ENCODE measurements at regions not wholly inside any gene's neighbourhood (a gene's known extent, or its start where the extent isn't known, plus 50 kb on each side); places are given as distances from the start of the nearest gene placed in this dataset.

DNA sequence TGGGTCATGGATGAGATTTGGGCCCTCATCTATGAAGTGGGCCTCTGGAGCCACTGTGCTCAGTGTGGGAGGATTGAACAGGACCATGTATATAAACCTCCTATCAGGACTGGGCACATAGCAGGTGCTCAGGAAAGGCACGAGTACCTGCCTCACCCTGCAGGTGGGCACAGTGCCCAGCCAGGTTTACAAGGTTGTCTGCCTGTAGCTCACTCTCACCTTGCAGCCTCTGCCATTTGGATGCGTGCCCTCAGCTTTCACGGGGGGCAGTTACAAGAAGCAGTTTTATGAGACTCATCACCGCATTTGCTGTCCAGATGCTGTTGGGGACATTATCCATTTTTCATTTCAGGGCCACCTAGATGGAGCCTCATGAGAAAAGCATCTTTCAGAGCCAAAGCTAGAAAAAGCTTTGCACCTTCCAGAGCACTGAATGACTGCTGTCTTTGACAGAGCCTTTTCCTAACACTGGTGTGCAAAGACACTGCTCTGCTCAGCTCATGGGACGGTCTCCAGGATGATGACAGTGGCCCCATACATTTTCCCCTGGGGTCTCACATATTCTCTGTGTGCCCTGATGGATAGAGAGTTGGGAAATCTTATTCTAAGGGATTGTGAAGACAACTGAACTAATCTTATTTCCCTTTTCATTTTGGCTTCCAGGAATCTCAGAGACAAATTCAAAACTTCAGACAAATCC lies 327.5 kb upstream of the RTL1 start:
- Mint-ChIP-seq H3K4me1 (ENCODE audit: low read depth) (no peaks in the 10 kb centered on the region), H3K27me3 (peaks cover 2% of the 10 kb centered on the region), H3K27ac (no peak overlapping the region), H3K9me3 (ENCODE audit: low read depth) (no peaks in the 10 kb centered on the region), H3K36me3 (no peaks in the 10 kb centered on the region), H3K4me3 (no peak overlapping the region)

DNA sequence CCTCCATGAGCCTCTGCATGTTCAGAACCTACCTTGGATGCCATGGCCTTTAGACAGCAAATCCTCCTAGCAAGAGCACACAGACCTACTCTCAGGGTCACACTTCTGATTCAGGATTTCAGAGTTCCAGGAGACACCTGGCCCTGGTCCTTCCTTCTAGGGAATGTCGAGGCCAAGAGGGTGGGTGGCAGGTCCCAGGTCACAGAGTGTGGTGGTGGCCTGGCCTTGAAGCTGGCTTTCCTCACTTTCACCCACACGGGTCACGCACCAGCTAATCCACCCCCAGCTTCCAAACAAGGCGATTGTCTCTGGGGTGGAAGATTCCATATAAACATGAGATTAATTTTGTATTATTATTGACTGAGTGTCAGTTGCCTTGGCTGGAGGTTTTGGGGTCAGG lies 328.3 kb upstream of the RTL1 start:
- Mint-ChIP-seq H3K4me1 (ENCODE audit: low read depth) (no peaks in the 10 kb centered on the region), H3K27ac (no peak overlapping the region), H3K36me3 (no peaks in the 10 kb centered on the region), H3K9me3 (ENCODE audit: low read depth) (no peaks in the 10 kb centered on the region), H3K4me3 (no peak overlapping the region), H3K27me3 (peaks cover 2% of the 10 kb centered on the region)

DNA sequence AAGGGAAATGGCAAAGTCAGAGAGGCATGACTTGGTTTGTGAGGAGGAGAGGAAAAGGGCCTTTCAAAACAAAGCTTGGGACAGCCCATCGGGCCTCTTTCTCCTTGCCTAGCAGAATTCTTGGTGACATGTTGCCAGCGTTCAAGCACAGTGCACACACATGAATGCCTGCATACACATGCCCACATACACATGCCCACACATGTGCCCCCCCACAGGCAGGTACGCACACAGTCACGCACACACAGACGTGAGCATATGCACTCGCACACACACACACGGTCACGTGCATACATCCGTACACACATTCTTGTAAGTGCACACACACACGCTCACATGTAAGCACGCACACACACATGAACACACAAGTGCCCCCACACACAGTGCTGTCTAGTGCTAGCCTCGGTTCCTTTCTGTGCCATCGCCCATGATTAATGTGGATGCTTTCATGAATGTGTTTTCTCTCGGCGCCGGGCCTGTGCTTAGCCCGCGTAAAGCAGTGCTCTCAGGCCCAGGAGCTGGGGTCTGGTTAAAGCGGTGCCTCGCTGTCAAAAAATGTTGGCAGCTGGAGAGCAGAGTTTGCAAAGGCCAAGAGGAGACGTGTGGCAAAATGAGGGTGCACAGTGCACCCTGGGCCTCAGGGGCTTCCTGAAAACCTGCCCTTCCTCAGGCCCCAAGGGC lies 328.8 kb upstream of the DIO3 start:
- peaks cover 2% of the 10 kb centered on the region for H3K27me3 Mint-ChIP-seq
- no peaks in the 10 kb centered on the region for H3K9me3 Mint-ChIP-seq (ENCODE audit: low read depth)
- no peak overlapping the region for H3K4me3 Mint-ChIP-seq
- no peaks in the 10 kb centered on the region for H3K36me3 Mint-ChIP-seq
- no peaks in the 10 kb centered on the region for H3K4me1 Mint-ChIP-seq (ENCODE audit: low read depth)
- H3K27ac Mint-ChIP-seq: no peak overlapping the region

DNA sequence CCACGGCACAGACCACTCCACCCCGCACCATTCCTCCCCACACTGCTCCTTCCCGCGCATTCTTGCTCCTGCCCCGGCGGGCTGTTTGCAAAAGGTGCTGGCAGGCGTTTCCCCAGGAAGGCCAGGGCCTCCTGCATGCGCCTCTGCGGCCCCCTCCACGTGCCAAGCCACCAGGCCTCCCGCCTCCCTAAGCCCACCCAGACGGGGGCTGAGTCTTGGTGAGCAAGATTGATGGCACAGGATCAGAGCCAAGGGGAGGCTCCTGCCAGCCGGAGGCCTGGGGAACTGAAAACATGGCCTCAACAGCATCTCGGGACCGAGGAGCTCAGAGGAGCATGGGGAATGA lies 328.3 kb upstream of the DIO3 start:
- H3K27me3 Mint-ChIP-seq: peaks cover 2% of the 10 kb centered on the region
- no peaks in the 10 kb centered on the region for H3K4me1 Mint-ChIP-seq (ENCODE audit: low read depth)

DNA sequence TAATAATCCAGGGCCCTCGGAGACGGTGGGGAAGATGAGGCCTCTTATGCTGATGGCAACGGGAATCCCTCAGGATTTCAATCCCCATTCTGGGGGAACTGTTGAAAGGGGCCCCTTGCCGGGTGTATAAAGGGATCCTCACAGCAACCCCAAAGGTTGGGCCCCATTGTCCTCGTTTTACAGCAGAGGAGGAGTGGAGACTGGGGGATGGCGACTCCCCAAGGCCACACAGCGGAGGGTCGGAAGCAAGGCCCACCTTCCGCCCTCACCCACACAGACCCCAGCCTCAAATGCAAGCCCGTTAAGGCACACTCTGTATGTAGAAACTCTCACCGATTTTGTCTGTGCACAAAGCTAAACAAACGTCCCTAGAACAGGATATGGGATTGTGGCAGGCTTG lies 327.9 kb upstream of the DIO3 start:
- Mint-ChIP-seq H3K36me3 (no peaks in the 10 kb centered on the region), H3K4me3 (no peak overlapping the region), H3K4me1 (ENCODE audit: low read depth) (no peaks in the 10 kb centered on the region), H3K27ac (no peak overlapping the region), H3K27me3 (peaks cover 2% of the 10 kb centered on the region), H3K9me3 (ENCODE audit: low read depth) (no peaks in the 10 kb centered on the region)

More for the DNA sequence above, 328.3 kb upstream of the DIO3 start:
- H3K27ac Mint-ChIP-seq: no peak overlapping the region
- no peaks in the 10 kb centered on the region for H3K9me3 Mint-ChIP-seq (ENCODE audit: low read depth)
- H3K4me3 Mint-ChIP-seq: no peak overlapping the region
- no peaks in the 10 kb centered on the region for H3K36me3 Mint-ChIP-seq

DNA sequence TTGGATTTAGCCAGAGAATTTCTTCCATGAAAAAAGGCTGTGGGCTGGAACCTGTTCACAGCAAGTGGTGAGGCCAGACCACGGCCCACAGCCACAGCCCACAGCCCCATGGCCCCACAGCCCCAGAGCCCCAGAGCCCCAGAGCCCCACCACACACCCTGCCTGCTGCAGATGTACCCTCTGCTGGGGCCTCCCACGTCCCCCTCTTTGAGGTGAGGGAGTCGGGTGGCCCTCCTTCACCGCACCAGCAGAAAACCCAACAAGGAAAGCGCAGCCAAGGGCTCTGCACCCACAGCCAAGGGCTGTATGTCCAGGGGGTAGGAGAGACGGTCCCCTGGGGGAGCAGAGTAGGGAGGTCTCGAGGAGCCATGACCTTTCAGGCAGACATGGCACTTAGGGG lies 327.5 kb upstream of the DIO3 start:
- no peaks in the 10 kb centered on the region for H3K4me1 Mint-ChIP-seq (ENCODE audit: low read depth)
- no peak overlapping the region for H3K4me3 Mint-ChIP-seq
- no peaks in the 10 kb centered on the region for H3K36me3 Mint-ChIP-seq
- no peaks in the 10 kb centered on the region for H3K9me3 Mint-ChIP-seq (ENCODE audit: low read depth)
- peaks cover 2% of the 10 kb centered on the region for H3K27me3 Mint-ChIP-seq
- no peak overlapping the region for H3K27ac Mint-ChIP-seq

DNA sequence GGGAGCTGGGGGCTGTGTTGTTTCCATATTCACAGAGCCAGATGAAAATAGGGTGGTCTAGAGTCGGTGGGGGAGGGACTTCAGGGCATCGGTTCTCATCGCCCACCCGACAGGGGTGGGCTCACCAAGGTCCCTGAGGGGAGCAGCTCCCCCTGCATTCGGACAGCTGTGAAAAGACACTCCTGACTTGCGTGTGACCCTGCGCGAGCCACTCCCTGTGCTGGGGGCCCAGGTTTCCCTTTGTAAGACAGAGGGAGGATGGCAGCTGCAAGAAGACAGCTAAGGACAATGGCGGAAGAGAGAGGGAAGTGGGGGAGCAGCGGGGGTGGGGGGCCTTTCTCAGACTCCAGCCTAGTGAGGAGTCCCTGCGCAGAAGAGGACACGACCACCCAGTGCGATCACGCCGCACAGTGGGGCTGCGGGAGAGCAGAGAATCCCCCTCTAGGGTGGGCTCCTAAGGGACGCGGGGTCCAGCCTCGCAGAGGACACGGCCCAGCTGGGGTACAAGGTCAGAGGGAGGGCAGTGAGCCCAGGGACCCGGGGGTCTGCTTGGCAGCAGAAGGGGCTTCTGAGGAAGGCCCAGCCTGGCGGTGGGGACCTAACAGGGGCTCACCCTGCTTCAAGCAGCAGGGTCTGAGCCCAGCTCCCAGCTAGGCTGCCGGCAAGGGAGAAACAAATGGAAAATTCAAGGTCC lies 326.9 kb upstream of the DIO3 start:
- Mint-ChIP-seq H3K9me3 (ENCODE audit: low read depth) (no peaks in the 10 kb centered on the region), H3K36me3 (no peaks in the 10 kb centered on the region), H3K4me1 (ENCODE audit: low read depth) (no peaks in the 10 kb centered on the region), H3K27ac (no peak overlapping the region), H3K4me3 (no peak overlapping the region), H3K27me3 (peaks cover 2% of the 10 kb centered on the region)

DNA sequence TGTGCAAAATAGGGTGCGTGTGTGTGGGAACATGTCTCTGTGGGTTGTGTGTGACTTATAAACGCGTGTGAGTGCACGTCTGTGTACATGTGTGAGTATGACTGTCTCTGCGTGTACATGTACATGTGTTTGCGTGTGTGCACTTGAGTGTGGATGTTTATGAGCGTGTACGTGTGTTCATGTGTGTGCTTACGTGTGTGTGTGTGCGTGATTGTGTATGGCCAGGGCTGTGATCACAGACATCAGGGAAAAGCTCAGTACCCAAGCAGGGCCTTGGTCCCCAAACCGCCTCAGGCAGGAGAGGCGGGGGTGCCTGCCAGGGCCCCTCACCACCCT lies 326.3 kb upstream of the DIO3 start:
- H3K4me1 Mint-ChIP-seq (ENCODE audit: low read depth): no peaks in the 10 kb centered on the region
- H3K27me3 Mint-ChIP-seq: peaks cover 2% of the 10 kb centered on the region
- H3K4me3 Mint-ChIP-seq: no peak overlapping the region
- no peaks in the 10 kb centered on the region for H3K36me3 Mint-ChIP-seq
- H3K9me3 Mint-ChIP-seq (ENCODE audit: low read depth): no peaks in the 10 kb centered on the region
- no peak overlapping the region for H3K27ac Mint-ChIP-seq

DNA sequence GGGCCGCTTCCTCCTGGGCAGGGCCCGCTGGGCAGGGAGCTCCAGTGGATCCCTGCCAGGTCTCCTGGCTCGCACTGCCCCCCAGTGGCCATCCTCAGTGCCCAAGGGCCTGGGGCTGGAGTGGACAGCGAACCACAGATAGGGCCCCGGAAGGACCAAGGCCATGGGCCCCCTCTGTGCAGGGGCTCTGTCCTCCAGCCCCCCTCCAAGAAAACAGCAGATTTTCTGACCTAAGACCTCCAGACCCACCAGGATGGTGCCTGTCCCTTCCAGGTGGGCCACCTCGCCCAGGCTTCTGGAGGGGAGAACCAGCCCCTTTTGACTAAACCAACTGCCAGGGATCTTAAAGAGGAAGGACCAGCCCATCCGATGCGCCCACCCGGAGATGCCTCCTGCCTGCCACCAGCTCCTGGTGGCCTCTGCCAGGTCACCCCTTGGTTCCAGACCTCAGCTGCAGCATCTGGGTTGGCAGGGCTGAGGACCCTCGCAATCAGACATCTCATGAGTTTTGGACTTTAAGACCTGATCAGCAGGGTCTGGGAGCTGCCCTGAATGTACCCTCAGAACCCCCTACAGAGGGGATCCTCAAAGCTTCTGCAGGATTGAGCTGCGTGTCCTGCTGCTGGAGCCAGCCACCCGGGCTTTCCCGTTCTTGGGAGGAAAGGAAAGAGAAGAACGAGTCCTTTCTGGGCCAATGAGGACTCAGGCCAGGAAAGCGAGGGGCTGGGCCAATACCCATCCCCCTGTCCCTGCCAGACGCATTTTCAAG lies 325.8 kb upstream of the DIO3 start:
- H3K27ac Mint-ChIP-seq: no peak overlapping the region
- H3K4me1 Mint-ChIP-seq (ENCODE audit: low read depth): no peaks in the 10 kb centered on the region

DNA sequence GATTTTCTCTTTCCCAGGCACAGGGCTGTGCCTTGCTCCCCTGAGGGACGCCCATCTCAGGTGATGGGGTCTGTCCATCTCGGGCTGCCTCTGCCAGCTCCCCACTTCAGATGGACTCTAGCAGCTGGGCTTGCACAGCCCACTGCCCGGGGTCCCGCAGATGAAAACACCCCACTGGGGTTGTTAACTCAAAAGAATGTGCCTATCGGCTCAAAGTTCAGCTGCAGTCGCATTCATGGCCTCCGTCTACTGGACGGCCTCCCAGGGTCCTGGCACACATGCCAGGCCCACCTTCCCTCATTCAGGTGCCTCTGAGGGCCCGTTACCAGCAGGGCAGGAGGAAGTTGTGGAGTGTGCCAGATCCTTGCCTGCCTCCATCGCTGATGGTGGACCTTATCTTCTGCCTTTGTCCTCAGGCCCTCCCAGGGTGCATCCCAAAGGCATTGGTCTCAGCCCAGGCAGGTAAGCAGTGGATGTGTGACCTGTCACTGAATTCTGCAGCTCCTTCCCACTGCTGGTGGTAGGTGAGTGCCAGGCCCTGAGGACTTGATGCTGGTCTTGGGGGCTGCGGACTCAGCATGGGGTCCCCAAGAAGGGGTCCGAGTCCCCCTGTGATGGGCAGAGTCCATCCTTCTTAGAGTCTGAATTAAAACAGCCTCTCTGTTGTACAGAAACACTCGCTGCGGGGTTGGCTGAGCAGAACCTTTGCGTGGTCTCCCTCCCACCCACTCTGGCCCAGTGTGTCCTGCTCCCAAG lies 324.6 kb upstream of the DIO3 start:
- no peak overlapping the region for H3K27ac Mint-ChIP-seq
- H3K4me3 Mint-ChIP-seq: no peak overlapping the region
- peaks cover 5% of the 10 kb centered on the region for H3K27me3 Mint-ChIP-seq
- H3K9me3 Mint-ChIP-seq (ENCODE audit: low read depth): no peaks in the 10 kb centered on the region
- no peaks in the 10 kb centered on the region for H3K4me1 Mint-ChIP-seq (ENCODE audit: low read depth)
- no peaks in the 10 kb centered on the region for H3K36me3 Mint-ChIP-seq

More for the DNA sequence above, 325.8 kb upstream of the DIO3 start:
- Mint-ChIP-seq H3K36me3 (no peaks in the 10 kb centered on the region), H3K4me3 (no peak overlapping the region), H3K27me3 (peaks cover 2% of the 10 kb centered on the region), H3K9me3 (ENCODE audit: low read depth) (no peaks in the 10 kb centered on the region)

DNA sequence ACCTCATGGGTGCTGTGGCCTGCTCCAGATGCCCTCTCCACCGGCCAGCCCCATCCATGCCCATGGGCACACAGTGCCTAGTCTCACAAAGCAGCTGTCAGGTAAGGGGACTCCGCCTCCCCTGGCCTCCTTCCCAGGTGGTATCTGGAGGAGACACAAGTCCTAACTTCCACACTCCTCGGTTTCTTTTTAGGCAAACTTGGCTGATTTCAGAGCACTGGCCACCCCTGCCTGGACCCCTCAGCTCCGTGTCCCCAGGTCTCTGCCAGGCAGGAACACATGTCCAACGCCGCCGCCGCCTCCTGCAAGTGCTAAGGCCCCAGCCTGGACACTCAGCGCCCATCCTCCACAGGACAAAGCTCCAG lies 324.1 kb upstream of the DIO3 start:
- H3K9me3 Mint-ChIP-seq (ENCODE audit: low read depth): no peaks in the 10 kb centered on the region
- H3K4me3 Mint-ChIP-seq: no peak overlapping the region
- H3K36me3 Mint-ChIP-seq: no peaks in the 10 kb centered on the region
- peaks cover 5% of the 10 kb centered on the region for H3K27me3 Mint-ChIP-seq
- H3K27ac Mint-ChIP-seq: no peak overlapping the region
- no peaks in the 10 kb centered on the region for H3K4me1 Mint-ChIP-seq (ENCODE audit: low read depth)

DNA sequence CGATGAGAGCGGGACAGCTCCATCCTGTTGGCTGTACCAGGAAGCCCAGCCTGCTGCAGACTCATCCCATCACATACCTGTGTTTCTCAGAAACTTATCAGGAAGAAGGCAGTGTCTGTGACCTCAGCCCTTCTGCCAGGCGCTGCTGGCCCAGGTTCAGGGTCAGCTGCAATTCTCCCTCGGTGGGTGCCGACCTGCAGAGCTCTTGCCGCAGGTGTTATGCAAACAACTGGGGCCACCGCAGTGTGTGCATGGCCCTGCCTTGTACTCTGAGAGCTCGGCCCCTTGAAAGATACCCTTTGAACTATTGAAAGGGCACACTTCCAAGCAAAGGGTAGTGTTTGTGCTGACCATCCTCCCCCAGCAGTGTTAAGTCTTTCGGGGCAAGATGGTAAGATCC lies 322.2 kb upstream of the DIO3 start:
- Mint-ChIP-seq H3K27ac (no peak overlapping the region), H3K4me3 (no peak overlapping the region), H3K4me1 (ENCODE audit: low read depth) (no peaks in the 10 kb centered on the region), H3K36me3 (no peaks in the 10 kb centered on the region), H3K9me3 (ENCODE audit: low read depth) (no peaks in the 10 kb centered on the region), H3K27me3 (peaks cover 8% of the 10 kb centered on the region)

DNA sequence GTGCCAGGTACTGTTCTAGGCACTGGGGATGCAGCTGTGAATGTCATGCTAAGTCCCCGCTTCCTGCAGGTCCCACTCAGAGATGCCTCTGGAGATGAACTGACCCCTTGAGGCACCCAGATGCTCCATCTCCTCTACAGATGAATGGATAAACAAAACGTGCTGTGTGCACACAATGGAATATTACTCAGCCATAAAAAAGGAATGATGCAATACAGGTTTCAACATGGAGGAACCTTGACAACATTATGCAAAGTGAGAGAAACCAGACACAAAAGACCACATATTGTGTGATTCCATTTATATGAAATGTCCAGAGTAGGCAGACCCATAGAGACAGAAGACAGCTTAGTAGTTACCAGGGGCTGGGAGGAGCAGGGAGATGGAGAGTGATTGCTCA lies 320.1 kb upstream of the DIO3 start:
- no peak overlapping the region for H3K27ac Mint-ChIP-seq
- no peaks in the 10 kb centered on the region for H3K4me1 Mint-ChIP-seq (ENCODE audit: low read depth)
- H3K9me3 Mint-ChIP-seq (ENCODE audit: low read depth): no peaks in the 10 kb centered on the region
- no peaks in the 10 kb centered on the region for H3K36me3 Mint-ChIP-seq
- no peak overlapping the region for H3K4me3 Mint-ChIP-seq
- H3K27me3 Mint-ChIP-seq: peaks cover 6% of the 10 kb centered on the region

DNA sequence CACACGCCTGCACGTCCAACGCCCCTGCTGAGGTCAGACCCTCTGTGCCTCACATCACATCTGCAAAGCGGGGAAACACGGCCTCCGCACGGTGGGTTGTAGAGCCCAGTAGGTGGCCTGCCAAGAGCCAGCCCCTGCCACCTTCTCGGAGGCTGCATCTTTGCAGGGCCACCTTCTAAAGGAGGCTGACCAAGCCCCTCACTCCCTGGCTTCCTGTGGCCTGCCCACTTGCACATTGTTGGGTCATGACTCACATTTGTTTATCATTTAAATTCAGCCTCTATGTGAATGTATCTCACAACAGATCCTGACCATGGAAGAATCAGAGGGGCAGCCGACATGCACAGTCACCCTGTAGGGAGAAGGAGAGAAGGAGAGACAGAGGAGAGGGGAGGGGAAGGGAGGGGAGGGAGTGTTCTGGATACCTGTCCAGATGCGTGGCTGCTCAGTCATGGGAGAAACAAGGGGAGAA lies 319.5 kb upstream of the DIO3 start:
- peaks cover 6% of the 10 kb centered on the region for H3K27me3 Mint-ChIP-seq
- no peaks in the 10 kb centered on the region for H3K9me3 Mint-ChIP-seq (ENCODE audit: low read depth)
- no peak overlapping the region for H3K27ac Mint-ChIP-seq
- H3K36me3 Mint-ChIP-seq: no peaks in the 10 kb centered on the region
- H3K4me3 Mint-ChIP-seq: no peak overlapping the region
- no peaks in the 10 kb centered on the region for H3K4me1 Mint-ChIP-seq (ENCODE audit: low read depth)

All from activated naive CD8-positive, alpha-beta T cell (primary cell).